HG02642 (cell line): ENCODE measurements at regions not wholly inside any gene's neighbourhood (a gene's known extent, or its start where the extent isn't known, plus 50 kb on each side); places are given as distances from the start of the nearest gene placed in this dataset.

Experiments used
- ATAC-seq: cut with Tn5 transposase; IDR thresholded peaks from one replicate; pipeline ENCODE4 v1.9.1; 2021; ENCODE audit warnings: mild to moderate bottlenecking; ENCODE audit not compliant: unreplicated experiment, poor library complexity

DNA sequence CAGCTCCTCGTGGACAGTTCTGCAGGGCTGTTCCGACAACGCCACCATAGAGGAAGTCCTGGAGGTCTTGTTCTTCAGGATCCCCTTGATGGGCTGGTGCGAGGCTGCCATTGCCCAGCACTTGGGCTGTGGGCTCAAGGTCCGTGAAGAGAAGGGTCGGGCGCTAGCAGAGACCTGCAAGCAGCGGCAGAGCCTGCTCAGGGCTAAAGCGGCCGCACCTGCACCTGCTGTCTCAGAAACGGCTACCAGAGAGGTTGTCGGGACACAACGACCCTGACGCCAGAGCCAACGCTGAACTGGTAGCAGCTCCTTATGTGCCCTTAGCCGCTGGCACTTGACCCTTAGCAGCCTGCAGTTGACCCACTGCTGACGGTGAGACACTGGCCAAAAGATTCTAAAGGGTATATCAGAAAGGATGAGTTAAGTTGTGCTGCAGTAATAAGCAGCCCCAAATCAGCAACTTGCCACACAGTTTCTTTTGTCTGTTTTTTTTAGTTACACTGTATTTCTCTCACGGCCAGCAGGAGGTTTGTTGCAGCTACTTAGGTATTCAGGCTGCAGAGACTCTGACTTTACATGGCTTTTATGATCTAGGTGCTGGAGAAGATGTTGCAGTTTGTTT lies 55.5 kb upstream of the ST6GAL2 start:
- ATAC-seq = no peak

DNA sequence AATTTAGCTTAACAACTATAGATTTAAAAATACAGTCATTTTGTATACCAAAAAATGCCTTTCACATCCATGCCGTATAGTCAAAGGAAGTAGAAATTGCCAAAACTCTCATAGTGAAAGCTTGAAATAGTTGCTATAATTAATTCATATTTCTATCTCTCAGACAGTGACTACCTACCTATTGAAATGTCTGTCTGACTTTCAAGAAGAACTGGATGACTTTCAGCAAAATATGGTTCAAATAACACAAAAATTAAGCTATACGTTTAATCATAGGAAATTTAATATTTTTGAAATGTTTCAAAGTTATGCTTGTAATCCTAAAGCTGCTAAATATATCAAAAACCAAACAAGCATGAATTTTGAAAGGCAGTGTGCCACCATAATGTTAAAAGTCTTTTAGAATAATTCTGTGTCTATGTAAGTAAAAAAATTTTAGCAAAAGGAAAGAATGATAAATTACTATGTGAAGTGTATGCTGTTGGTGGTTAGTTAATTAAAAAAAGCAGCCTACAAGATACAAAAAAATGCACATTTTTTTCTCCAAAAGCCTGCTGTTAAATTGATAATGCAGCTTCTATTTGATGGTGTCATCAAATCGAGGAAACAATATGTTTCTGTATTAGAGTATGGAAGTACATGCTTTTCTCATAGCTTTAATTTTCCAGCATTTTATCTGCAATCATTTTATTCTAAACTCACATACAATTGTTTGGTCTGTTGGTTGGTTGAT lies 57.7 kb upstream of the ST6GAL2 start:
- ATAC-seq = no peak

DNA sequence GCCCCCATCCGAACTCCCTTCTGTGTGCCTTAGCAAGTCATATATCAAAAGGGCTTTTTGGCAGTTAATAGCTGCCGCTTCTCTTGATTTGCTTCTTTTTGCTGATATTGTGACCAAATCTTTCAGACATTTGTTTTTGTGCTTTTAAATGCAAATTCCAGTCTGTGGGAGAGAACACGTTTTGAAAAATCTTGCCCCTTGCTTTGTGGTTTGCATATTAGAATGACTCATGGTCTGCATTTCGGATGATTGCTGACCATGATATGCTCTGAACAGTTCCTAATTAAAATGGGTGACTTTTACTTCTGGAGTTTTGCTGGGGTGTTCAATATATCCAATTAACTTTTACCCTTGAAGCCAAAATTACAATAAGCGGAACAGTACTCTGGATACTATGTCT lies 58.2 kb upstream of the ST6GAL2 start:
- ATAC-seq = no peak

DNA sequence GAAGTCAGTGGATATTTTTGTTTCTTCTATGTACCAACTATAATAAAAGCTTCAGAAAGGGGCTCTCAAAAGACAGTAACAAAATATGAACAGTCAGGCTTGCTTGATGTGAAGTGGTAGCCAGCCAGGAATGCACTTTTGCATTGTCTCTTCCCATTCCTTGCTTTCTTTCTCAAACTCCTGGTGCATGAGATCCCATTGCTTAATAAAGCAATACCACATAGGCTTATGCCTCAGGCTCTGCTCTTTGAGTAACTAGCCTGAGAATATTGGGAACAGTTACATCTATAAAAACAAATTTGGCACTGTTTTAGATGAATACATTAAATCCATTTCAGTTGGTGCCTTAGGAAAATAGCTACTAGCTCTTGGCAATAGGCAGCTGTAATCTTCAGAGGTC lies 62.6 kb upstream of the ST6GAL2 start:
- ATAC-seq = no peak

DNA sequence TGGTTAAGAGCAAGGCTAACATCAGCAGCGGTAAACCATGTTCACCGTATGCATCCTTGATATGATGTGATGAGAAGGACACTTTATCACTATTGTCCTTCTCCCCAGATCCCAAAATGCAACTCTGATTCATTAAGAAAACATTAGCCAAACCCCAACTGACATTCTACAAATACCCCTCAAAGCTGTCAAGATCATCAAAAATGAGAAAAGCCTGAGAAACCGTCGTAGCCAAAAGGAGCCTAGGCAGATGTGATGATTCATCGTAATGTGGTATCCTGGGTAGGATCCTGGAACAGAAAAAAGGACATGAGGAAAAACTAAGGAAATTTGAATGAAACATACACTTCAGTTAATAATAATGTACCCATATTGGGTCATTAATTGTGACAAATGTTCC lies 67.3 kb upstream of the ST6GAL2 start:
- ATAC-seq = no peak

DNA sequence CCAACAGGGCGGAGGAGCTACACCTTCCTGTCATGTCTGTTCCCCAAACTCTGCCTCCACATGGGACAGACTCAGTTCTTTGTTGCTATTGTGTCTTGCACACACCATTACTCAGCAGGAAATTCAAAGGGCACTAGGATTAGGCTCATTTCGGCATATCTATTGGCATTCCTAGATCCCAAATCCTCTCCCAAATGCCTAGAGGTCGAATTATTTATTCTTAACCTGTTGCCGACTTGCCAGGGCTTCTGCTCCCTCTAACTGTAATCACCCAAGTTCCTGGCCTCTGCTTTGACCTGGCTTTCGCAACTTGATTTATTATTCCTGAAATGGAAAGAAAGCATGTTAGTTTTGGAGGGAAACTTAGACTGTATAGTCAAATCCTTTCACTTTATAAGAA lies 67.8 kb upstream of the ST6GAL2 start:
- ATAC-seq = no peak

DNA sequence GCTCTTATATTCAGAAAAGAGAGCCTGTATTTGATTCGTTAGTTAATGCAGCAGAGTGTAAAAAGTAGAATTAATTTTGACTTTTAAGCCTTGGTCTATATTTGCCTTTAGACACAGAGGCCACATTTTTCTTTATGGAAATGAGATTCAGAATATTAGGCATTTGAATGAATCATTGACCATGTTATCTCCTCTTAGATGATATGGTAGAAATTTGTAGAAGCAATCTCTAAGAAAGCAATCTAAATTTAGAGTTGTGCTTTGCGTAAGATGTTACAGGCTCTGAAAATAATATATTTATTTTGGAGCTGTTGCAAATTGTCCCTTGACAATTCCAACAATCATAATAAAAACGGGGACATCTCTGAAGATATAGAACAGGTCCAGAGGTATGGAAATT lies 68.3 kb upstream of the ST6GAL2 start:
- no peak for ATAC-seq

DNA sequence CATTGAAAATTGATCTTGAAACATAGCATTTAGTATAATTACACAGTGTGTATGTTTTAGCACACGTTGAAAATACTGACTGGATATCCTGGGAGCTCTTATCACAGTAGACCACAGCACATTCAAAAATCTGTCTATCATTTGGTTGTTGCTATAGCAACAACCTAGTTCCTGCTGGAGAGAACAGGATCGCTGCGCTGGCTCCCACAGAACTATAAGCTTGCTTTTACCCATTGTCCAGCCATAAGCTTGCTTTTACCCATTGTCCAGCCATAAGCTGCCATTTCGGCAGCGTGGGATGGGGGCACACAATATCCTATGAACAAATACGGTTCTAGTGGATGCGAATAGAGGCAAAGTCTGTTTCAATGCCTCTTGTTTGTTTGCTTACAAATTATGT lies 70.4 kb upstream of the ST6GAL2 start:
- ATAC-seq = no peak

DNA sequence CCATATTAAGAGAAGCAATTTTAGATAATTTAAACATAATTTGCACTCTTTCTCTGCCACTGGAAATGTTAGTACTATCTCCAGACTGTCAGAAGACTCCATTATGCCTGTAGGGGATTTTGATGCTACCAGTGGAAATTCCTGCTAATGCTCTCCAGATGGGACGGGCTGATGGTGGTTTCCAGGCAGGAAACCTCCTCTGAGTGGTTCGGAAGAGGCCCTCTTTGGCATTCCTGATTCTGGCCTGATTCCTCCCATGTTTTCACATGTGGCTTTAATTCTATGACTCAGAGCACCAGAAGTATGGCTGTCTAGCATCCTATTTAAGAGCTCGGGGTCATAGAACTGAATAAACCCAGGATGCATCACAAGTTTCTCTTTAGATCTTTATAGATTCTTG lies 70.9 kb upstream of the ST6GAL2 start:
- ATAC-seq = no peak

DNA sequence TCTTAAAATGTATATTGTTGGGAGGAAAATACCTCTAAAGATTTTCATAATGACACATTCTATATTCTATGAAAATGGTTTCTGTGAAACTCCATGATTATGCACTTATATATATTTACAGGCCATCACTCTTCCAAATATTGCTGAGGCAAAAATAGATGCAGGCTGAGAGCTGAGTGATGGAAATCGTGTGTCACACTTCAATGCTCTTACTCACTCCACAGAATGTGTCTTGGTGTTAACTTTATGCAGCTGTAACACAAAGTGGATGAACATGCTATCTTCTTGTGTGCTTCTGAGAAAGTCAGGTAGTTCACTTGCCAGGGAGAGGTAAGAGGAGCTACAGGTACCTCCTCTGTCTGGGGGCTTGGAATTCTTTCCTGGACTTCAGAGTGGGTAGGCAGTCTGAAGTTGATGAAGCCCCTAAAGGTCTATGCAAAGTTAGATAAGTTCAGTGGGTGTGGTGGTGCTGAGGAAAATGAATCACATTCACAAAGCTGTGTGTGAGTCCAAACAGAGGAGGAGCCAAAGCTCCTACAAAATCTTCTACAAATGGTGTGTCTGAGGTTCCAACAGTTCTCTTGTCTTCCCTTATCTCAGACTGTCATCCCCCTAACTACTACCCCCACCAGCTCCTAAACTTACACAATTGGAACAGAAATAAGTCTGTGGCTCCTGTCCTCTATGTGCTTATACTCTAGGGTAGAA lies 74.2 kb upstream of the ST6GAL2 start:
- ATAC-seq = no peak

DNA sequence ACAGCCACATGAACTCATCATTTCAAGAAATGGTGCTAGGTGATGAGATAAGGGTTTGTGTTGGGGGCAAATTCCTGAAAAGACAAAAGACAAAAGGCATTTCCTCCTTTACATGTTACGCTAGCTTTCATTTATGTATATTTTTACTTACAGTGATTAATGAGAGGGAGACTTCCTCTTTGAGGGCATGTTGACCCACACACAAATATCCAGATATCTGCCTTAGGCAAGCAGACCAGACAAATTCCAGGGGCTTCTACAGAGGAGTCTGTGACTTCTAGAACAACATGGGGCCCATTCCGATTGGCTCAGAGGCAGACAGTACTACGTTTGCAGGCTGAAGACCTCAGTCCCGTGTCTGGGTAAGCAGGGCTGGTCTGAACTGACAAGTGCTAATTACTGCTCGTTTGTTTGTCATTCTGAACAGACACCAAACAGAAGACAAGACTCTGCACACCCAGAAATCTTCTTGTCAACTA lies 74.8 kb upstream of the ST6GAL2 start:
- ATAC-seq = no peak

DNA sequence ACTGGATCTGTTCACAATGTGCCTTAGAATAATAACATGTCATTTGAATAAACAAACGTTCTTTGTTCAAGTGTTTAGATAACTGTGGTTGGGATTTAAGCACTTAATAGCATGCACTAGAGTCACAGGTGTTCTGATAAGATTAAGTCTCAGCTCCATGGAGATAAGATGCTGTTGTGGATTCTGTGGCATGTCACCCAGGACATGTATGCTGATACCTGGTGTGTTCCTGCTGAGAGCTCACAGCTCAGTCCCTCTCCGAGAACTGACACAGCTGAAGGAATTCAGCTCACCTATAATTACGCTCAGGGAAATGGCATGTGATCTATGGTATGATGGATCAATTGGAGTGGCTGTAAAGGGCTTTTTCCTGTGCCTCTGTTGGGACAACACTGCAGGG lies 75.4 kb upstream of the ST6GAL2 start:
- ATAC-seq = no peak

DNA sequence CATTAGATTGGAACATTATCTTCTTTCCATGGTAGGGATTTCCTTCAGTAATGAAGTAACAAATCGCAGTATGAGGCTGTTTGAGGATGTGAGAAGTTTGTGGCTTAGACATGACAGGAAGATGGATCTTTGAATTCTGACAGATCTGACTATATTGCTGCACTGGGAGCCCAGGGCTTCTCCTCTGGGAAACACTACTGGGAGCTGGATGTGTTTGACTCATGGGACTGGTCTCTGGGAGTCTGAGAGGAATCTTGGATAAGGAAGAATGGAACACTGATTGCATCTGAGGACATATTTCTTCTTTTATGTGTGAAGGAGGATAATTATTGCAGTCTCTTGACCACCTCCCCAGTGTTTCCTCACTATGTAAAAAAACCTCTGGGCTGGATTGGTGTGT lies 77.2 kb upstream of the ST6GAL2 start:
- ATAC-seq = no peak

DNA sequence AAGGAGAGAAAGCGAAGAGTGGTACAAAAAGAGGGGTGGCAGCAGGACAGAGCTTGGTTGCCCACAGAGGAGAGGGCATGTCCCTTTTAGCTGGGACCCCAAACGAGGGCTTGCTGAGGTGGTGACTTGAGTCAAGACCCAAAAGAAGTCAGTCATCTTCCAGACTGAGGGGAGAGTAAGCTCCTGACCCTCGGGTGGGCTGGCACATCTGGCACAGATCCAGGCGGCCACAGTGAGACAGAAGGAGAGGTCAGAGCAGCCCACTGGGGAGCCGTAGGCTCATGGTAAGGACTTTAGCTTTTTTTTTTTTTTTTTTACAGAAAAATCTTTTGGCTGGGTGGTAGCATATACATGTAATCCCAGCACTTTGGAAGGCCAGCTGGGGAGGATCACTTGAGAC lies 77.9 kb upstream of the ST6GAL2 start:
- no peak for ATAC-seq

DNA sequence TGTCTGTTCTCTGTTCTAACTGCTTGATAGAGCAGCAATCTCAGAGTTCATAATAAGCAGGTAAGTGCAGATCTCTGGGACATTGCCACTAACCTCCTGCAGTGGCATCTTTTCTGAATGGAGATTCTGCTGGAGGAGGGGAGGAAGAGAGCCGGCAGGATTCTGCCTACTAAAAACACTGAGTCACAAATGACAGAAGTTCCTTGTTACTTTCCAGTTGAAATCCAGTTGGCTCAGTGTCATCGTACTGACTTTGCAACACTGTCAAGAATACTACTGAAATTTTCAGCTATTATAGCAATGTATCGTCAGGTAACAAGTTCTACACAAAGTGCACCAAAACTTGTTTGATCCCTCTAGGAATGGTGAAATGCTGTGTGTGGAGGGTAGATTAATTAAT lies 79.6 kb upstream of the ST6GAL2 start:
- ATAC-seq = no peak

DNA sequence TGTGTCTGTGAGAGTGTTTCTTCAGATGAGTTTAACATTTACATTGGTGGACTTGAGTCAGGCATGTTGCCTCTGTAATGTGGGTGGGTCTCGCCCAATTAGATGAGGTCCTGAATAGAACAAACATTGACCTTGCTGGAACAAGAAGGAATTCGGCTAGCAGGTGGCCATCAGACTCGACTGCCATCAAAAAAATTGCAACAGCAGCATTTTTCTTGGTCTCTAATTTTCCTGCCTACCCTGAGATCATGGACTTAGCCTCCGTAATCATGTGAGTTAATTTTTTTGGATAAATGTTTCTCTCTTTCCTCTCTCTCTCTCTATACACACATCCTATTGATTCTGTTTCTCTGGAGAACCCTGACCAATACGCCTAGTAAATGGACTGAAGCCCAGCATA lies 83.8 kb upstream of the ST6GAL2 start:
- no peak for ATAC-seq

DNA sequence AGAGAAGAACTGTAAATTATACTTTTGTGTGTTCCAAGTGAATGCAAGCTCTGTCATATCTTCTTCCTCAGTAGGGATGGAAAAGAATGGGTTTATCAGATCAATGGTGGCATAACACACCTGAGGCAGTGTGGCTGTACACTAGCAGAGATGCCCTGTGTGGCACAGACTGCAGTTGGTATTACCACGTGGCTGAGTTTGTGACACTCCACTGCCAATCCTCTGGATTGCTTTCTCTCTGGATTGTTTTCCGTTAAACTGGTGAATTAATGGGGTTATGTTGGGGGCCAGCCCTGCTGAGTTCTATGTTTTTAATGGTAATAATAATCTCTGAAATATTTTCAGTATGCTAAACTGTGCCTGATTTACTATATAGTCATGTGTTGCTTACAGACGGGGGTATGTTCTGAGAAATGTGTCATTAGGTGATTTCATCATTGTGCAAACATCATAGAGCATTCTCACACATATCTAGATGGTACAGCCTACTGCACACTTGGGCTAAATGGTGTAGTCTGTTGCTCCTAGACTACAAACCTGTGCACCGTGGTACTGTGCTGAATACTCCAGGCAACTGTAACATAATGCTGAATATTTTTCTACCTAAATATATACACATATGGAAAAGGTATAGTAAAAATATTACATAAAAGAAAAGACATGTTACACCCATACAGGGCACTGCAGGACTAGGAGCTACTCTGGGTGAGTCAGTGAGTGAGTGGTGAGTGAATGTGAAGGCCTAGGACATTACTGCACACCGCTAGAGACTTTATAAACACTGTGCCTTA lies 84.7 kb upstream of the ST6GAL2 start:
- no peak for ATAC-seq

DNA sequence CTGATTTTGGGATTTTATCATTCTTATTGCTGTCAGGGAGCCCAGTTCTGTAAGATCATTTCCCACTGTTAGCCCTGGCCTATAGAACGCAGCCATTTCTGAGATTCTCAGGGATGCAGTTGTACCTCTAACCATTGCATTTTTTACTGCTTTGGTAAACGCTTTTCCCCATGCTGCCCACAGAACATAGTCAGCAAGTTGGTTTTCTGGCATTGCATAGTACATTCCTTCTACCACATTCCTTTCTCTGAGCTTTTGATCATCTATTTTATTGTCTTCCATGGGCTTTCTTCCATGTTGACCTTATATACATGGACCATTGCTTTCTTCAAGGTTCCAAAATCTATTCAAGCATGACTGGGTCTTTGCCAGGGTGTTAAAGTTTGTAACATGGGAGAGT lies 86.8 kb upstream of the ST6GAL2 start:
- ATAC-seq = no peak

DNA sequence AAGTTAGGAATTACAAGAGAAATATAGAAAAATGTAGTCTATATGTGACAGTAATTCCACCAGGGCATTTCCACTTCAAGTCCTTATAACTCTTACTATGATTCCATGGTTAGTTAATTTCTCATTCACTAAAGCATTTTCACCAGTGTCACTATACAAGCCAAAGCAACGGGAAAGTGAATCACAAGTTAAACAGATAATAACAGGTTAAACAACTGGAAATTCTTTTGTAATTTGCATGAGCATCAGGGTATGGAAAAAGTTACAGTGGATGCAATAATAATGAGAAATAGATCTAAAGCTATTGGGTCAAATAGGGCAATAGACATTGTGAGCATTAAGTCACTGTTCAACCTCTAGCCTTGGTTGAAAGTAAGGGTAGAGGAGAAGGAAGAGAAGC lies 88.9 kb upstream of the ST6GAL2 start:
- ATAC-seq = no peak

DNA sequence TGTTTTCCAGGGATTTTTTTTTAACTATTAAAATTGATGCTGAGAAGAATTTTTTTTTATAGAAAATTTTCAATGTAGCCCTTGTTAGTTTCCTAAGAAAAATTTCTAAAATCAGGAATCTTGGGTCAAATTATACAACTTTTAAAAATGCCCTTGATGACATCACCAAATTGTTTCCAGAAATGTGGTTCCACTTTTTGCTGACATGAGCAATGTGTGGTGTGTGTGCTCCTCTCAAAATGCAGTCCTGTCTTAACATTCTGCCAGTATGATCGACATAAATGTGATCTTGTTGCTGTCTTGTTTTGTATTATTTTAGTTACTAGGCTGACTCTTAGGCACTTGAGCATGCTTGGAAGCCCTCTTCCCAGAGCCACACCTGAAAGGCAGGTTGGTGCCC lies 89.7 kb upstream of the ST6GAL2 start:
- no peak for ATAC-seq

DNA sequence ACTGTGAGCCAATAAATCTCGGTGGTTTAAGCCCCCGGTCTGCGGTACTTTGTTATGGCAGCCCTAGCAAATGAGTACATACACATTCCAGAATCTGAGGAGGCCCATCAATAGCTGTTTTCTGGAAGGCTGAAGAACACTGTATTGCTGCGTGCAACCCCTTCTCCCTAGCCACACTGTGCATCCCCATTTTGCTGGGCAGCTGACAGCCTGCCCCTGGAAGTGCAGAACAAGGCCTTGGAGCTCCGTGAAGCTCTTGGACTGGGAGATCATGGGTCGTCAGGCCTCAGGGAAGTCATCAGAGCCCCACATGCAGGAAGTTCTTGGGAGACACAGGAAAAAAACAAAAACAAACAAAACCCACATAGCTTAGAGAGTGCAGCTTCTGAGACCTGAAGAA lies 90.6 kb upstream of the ST6GAL2 start:
- no peak for ATAC-seq
